IMR-90 (cell line): ENCODE measurements at regions not wholly inside any gene's neighbourhood (a gene's known extent, or its start where the extent isn't known, plus 50 kb on each side); places are given as distances from the start of the nearest gene placed in this dataset.

Source experiments
- BHLHE40 ChIP-seq: fragments of 150-350 bp; IDR thresholded peaks from 2 replicates; pipeline ENCODE4 v1.6.1; 2016; ENCODE audit warnings: mild to moderate bottlenecking, low read depth, low read length
- CEBPB ChIP-seq: IDR thresholded peaks from 2 replicates; pipeline ENCODE4 v1.6.1; 2012; ENCODE audit warnings: low read depth, low read length, improper control_type of control experiment
- CTCF ChIP-seq: conservative IDR thresholded peaks from 2 replicates; pipeline ENCODE4 v1.5.1; 2012; ENCODE audit warnings: mild to moderate bottlenecking, low read depth, low read length, improper control_type of control experiment
- POLR2A ChIP-seq: IDR thresholded peaks from 2 replicates; pipeline ENCODE4 v1.6.1; 2012; ENCODE audit warnings: mild to moderate bottlenecking, low read depth, low read length
- RCOR1 ChIP-seq: IDR thresholded peaks from 2 replicates; pipeline ENCODE4 v1.6.1; 2012; ENCODE audit warnings: mild to moderate bottlenecking, low read length, improper control_type of control experiment; ENCODE audit not compliant: insufficient replicate concordance
- RFX5 ChIP-seq: IDR thresholded peaks from 2 replicates; pipeline ENCODE4 v1.8.0; 2012; ENCODE audit warnings: low read depth, mild to moderate bottlenecking, low read length, moderate library complexity
- USF2 ChIP-seq: fragments of 150-350 bp; IDR thresholded peaks from 2 replicates; pipeline ENCODE4 v1.6.1; 2017; ENCODE audit warnings: mild to moderate bottlenecking, antibody characterized with exemption, low read length, low read depth

- TF ChIP-seq CTCF (no peak), USF2 (no peak), CEBPB (no peak), RFX5 (no peak), POLR2A (no peak), RCOR1 (no peak), BHLHE40 (no peak)
Observed at GRCh38 chr14:34038358-34039057, 87.6 kb upstream of the EGLN3 start.
